HG03103 (cell line): ENCODE measurements at regions not wholly inside any gene's neighbourhood (a gene's known extent, or its start where the extent isn't known, plus 50 kb on each side); places are given as distances from the start of the nearest gene placed in this dataset.

ENCODE experiments used
- ATAC-seq: cut with Tn5 transposase; IDR thresholded peaks from one replicate; pipeline ENCODE4 v1.9.1; 2021; ENCODE audit warnings: low read depth; ENCODE audit not compliant: unreplicated experiment

GRCh38 chr1:99561952-99562351 lies 84.0 kb upstream of the PALMD start:
- no peak for ATAC-seq

DNA sequence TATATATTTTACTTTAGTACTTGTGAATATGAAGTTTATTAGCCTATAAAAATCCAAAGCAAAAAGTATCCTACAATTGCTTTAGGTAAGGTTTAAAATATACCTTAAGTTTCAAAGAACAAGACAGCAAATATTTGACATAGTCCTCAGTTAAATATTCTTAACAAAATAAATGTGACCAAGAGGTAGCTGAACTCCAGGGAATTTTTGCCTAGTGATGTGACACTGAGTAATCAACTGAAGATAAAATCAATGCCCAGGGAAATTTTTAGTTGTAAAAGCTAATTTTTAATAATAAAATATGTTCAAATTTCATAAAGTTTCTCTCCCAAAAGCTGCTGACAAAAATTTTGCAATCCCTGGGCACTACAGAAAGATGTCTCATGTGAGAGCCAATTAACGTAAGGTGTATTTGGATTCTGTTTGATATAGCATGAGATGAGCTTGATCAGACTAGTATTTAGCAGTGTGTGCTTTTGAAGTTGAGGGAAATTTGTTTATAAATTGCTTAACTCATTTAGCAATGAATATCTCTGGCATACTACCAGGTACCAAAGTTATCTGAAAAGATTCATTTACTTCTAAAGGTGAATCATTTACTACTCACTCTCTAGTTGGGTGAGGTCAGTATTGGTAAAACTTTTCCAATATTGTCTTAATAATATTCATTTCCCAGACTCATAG lies 80.2 kb upstream of the PALMD start:
- no peak for ATAC-seq

DNA sequence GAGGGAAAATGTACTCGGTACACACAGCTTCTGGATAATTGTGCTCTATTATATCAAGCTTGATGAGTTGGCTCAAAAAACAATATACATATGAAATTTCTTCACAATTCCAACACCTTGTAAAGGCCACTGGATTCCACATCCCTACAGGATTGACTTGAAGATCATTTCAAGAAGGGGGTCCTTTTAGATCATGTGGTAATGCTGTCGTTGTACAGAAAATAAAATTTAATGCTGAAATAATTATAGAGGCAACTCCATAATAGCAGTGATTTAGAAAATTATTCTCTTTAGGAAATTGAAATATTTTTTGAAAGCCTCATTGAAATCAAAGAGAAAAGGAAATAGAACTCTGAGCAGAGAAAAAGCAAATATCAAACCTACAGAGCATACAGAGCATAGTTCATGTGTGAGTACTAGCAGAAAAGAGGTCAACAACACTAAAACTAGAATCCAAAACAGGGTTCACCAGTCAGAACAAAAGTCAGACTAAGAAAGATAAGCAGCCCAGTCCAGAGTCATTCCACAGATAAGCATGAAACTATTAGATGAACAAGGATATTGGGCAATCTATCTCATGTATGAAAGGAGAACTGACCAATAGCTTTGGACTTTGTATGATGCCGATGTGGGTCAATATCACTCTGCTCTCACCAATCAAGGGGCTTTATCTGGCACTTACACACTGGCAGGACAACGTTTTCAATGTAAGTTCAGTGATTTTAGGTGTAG lies 79.5 kb upstream of the PALMD start:
- no peak for ATAC-seq

DNA sequence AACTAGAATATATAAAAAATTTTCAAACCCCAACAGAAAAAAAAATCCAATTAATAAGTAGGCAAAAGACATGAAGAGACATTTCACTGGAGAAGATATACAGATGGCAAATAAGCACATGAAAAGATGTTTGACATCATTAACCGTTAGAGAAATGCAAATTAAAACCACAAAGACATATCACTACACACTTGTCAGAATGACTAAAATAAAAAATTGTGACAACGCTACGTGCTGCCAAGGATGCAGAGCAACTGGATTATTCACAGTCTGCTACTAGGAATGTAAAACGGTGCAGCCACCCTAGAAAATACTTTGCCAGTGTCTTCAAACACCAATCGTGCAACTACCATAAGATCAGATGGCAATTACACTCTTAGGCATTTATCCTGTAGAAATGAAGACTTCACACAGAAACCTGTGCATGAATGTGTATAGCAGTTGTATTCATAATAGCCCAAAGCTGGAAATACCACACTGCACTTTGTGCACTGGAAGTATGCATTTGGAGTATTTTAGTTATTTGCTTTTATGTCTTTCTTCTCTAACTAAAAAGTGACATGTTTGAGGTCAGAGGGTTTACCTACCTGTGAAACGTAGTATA lies 75.3 kb upstream of the PALMD start:
- no peak for ATAC-seq

GRCh38 chr1:99571092-99571734 lies 74.7 kb upstream of the PALMD start:
- ATAC-seq = no peak

DNA sequence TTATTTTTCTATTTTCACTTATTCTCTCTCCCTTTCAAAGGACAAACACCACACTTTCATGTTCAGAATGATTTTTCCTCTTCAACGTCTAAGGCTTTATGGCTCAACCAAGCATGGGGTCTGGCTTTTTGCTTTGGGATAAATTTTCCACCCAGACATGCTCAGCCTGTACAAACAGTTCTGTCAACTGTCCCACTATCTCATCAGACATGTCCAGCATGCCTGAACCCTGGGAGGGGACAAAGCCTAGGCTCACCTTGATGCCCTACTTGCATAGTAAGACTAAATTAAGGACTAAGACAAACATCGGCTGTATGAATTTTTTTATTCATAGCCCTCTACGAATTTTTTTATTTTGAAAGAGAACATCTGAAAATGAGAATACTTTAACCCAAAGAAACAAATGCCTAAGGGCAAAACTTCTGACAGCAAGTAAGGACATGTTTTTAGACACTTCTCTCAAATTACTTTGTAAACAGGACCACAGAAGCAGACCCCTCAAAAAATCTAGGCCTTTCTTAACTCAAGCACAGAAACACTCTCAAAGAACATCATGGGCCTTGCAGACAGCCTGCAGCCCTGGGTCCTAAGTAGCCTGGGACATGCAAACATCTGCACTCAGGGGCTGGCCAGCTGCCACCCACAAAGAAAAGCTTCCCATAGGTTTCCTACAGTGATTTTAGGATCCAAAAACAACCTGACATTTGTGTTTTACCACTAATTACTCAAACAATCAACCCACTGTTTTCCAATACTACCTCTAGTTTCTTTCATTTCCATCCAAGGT lies 72.3 kb upstream of the PALMD start:
- no peak for ATAC-seq

- ATAC-seq = no peak
Measured at GRCh38 chr1:99577313-99577712, 68.6 kb upstream of the PALMD start.

GRCh38 chr1:99579691-99580172 lies 66.2 kb upstream of the PALMD start:
- no peak for ATAC-seq

DNA sequence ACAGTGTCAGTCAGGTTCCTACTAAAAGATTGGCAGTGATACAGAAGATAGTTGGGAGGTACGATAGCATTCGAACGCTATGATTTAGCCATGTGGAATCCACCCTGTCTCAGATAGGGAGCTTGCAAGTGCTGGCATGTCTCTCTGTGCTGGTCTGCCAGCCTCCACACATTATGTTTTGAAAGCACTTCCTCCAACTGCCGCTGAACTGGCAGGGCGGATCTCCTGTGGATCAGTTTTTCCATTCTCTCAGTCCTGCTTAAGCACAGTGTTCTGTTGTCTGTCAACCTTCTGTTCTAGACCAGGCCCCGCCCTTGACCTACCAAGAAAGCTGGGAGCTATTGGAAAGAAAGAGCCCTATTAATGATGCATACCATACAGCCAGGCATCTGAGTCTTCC lies 65.5 kb upstream of the PALMD start:
- ATAC-seq = no peak

GRCh38 chr1:99587008-99587407 lies 58.9 kb upstream of the PALMD start:
- ATAC-seq = no peak

GRCh38 chr1:99589186-99589636 lies 56.7 kb upstream of the PALMD start:
- no peak for ATAC-seq

DNA sequence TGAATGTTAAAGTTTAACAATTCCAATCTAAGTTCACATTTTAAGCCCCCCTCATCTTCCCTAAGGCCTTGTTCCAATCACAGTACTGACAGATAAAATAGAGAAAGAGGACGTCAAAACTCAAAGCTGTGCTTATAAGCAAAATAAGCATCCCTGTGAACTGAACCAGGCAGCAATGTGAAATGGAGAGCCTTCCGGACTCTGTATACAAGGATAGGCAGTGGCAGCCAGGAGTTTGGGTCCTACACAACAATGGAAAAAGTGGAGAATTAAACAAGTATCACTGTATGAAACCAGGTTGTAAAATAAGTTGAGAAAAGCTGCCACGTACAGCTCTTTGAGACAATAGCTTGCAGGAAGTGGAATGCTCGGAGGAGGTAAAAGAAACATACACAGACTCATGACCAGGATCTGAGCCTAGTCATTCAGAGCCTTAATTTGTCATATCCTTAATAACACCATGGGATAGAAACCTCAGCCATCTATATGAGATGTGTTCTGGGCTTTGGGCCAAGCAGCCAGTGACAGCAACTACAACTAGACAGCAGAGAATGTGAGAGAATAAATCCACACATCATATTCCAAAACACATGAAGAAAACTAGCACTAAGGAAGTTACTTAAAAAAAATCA lies 55.2 kb upstream of the PALMD start:
- ATAC-seq = no peak

DNA sequence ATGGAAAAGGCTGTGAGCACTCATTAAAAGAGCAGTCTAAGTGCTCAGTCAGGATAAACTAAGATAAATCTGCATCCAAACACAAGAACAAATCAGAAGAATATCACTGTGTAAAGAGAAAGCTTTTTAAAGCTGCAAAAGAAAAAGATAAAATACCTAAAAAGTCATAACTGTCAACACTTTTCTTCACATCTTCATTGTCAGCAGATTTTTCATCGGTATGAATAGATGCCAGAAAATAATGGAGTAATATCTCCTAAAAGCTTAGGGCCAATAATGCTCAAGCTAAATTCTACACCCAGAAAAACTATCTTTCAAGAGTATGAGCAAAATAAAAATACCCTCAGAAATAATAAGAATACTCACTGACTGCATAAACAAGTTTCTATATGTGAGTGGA lies 54.0 kb upstream of the PALMD start:
- ATAC-seq = no peak

DNA sequence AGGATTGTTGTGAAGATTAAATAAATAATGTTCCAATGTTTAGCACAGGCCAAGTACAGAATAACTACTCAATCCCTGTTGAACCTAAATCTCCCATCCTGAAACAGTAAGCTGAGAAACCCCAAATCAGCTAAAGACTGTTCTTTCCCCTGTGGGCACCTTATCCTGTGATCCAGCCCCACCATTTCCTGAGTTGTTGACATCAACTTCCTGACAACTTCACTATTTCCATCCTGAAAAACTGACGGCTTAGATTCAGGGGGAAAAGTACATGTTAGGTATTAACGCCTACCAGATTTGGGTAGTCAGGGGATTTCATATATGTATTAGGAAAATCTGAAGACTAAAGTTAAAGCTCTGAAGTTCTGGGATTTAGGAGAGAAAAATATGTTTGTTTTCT lies 51.7 kb upstream of the PALMD start:
- no peak for ATAC-seq

DNA sequence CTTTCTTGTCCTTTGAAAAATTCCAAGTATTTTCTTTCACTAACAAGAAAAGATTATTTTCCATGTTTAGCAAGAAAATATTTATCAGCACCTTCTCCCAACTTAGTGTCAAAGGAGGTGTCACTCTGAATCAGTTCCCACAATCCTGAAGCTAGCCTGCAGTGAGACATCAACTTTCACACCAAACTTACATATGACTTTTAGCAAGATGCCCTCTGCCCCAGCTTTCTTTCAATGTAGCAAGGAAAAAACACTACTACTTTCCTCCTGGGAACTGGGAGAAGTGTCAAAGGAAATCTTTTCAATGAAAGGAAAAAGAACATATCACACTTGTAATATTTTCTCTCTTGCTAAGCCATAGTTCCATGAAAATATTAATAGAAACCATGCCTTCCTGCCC lies 50.9 kb upstream of the PALMD start:
- ATAC-seq = no peak

DNA sequence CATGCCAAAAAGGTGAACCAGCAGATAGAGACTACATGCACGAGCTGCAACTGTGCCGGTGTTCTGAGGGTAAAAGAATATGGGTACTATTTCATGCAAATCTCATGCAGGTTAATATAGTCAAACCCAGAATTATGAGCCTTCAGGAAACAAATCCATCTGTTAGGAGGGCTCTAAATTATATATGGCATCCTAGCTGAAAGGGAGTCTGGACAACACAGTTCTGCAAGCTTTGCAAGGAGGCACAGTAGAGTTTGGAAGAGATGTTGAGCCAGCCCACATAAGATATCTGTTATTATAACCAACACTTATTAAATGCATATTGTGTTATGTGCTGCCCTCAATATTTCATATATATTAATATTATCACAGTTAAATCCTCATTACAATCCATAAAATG lies 50.5 kb upstream of the PALMD start:
- no peak for ATAC-seq
